Midbrain (tissue), 1 donor: ENCODE measurements at regions not wholly inside any gene's neighbourhood (a gene's known extent, or its start where the extent isn't known, plus 50 kb on each side); places are given as distances from the start of the nearest gene placed in this dataset.
"Not testable (repeated sequence)": the region's sequence is repeated elsewhere in the genome, so short reads cannot be mapped to it uniquely, and the experiment has no call there.

Source experiments
- DNase-seq: peaks from one replicate; lab custom pipeline; 2025; lab: John Stamatoyannopoulos, UW

GRCh38 chr2:84288293-84288692 is 170.8 kb downstream of the SUCLG1 start:
- DNase-seq, result no peak

DNA sequence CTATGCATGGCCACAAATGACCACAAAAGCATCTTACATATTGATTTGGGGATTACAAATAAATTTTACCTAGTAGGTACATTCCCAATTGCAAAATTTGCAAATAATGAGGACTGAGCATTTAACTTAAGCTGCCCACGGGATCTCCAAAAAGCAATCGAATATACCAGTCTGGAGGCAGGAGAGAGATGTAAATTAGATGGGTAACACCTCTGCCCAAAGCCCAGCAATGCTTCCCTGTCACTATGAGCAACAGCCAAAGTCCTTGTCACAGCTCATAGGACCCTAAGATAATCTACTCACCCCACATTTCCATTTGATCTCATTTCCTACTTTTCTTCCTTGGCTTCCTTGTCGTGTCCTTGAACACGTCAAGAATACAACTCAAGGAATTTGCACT is 172.2 kb downstream of the SUCLG1 start:
- DNase-seq, result no peak

- DNase-seq, result no peak
These were observed 173.9 kb downstream of the SUCLG1 start for GRCh38 chr2:84285056-84285747.

GRCh38 chr2:84283506-84283905 is 175.6 kb downstream of the SUCLG1 start:
- DNase-seq, result no peak

GRCh38 chr2:84281510-84281909 is 177.6 kb downstream of the SUCLG1 start:
- DNase-seq, result no peak

DNA sequence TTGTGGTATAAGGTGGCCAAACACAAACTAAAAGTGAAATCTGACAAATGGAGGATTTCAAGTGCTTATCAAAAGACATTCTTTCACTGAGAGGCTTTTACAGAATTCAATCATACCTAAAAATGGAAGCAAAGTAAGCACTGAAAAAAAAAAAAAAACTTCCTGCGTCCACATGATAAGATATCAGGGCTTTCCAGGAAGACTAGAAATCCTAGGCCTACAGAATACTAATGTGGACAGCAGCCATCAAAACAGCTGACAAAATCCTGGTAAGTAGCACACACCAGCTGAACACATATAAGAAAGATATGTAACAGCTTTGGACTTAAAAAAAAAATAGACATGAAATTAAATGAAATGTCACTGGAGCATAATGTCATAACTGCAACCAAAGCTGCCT is 178.2 kb downstream of the SUCLG1 start:
- DNase-seq, result no peak

GRCh38 chr2:84278386-84278785 is 180.7 kb downstream of the SUCLG1 start:
- DNase-seq, result no peak

- no peak for DNase-seq
These were observed 182.4 kb downstream of the SUCLG1 start for GRCh38 chr2:84276590-84277255.

- no peak for DNase-seq
These were observed 185.7 kb downstream of the SUCLG1 start for GRCh38 chr2:84273406-84273805.

DNA sequence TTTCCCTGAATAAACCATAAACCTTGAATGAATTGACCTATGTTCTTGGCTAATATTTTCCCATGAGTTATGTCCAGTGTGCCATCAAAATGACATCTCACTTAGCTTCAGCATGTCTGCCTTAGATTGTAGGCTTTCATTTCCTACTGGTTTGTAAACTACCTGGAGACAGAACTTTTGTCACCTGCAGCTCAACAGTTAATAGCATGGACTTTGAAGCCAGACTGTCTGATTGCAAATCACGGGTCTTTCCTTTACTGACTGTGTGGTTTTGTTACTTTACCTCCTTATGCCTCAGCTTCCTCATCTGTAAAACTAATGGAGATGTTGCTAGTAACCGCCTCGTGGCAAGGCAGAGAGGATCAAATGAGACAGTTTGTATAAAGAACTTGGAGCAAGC is 187.1 kb downstream of the SUCLG1 start:
- DNase-seq, result no peak

GRCh38 chr2:84257831-84258230 is 201.2 kb downstream of the SUCLG1 start:
- peak; percentile 36 for DNase-seq

DNA sequence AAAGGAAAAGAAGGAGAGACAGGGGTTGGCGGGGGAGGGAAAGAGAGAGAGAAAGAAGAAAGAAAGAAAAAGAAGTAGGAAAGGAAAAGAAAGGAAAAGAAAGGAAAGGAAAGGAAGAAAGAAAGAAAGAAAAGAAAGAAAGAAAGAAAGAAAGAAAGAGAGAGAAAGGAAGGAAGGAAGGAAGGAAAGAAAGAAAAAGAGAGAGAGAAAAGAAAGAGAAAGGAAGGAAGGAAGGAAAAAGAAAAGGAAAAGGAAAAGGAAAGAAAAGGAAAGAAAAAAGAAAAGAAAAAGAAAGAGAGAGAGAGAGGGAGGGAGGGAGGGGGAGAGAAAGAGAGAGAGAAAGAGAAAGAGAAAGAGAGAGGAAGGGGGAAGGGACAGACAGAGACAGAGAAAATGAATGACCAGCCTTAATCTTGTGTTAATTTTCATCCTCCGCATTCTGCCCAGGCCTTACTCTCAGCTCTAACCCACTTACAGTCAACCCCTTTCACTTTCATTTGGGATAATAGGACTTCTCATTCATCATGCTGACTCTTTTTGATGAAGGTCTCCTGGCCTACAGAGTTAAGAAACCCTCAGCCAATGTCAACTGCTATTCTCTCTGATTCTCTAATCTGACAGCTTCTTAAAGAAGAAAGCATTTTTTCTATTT is 207.3 kb downstream of the SUCLG1 start:
- no peak for DNase-seq

DNA sequence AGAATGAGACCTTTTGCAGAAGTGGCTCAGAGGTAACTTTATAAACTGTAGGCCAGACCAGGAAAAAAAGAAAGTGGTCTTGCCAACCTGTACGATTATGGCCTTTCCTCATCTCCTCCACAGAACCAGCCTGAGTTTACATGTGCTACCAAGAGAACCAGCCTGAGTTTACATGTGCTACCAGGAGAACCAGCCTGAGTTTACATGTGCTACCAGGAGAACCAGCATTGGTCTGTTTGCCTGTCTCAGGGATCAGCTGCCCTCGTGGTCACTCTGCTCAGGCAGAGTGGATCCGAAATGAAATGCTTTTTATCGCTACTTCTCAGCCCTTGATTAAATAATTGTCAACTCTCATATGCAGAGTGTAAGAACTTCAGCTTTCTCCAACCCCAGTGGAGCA is 209.9 kb downstream of the SUCLG1 start:
- no peak for DNase-seq

DNA sequence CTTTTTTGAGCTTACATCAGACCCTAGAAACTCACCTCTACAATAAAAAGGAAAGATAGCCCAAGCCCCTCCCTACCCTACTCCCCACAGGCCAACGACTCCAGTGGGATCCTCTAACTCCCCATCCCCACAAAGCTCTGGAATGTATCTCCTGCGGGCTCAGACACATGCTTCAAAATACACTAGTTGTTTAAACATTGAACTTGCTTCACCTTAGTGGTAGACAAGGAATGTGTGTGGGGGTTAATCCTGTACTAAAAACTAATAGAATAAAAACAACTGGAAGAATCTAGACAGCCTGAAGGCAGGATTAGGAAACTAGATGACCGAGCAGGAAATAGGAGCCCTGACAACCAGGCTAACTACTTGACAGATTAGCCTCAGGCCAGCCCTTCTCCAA is 211.5 kb downstream of the SUCLG1 start:
- DNase-seq, result no peak

DNA sequence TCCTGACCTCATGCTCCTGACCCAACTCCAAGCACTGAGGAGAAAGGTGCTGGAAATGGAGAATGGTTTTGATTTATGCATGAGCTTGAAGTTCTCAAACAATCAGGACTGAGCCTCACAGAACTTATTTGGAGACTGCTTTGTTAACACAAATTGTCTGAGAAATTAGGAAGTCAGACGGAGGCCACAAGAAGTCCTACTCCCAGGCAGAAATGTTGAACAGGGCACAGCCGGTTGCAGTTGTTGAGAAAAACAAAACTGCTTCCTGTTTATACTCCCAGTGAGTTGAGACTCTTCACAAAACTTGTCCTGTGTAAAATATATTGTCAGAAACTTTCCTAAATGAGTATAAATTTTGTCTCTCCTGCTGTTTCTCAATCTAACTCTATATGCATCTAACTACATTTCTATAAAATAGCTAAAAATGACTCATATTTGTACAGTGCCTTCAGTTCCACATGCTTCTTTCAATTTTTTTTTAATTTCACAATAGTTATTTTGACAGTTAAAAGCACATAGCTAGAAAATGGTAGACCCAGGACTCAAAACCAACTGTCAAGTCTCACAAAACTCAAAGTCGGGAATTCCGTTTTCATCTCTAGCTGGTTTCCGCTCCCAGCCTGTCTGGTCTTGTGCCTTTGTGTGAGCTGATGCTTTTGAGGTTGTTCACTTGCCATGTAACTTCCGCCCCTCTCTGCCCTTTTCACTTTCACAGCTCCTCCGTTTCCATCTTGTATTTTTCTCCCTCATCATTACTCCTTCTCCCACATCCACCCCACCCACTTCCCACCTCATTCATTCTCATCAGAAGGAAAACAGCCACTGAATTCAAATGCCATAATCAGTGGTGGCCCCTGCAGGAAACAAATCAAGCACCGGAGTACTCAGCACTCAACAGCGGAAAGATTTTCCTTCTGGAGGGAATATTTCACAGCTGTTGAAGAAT is 215.0 kb downstream of the SUCLG1 start:
- DNase-seq, result no peak

GRCh38 chr2:84238907-84239306 is 220.2 kb downstream of the SUCLG1 start:
- no peak for DNase-seq

DNA sequence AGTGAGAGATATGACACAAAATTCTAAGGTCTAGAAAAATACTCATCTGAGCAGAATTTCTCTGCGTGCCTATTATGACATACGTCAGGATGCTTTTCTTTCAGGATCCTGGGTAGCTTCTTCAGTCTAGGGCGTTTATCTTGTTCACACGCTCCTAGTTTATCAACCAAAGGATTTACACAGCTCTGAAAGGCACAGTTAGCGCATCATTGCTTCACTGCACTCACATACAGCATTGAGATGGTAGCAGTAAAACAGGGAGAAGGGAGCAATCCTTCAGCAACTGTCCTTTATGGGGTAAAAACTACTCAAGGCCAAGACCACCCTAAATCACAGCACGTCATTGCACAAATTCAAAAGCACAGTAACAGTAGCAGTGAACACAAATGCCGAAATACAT is 222.8 kb downstream of the SUCLG1 start:
- no peak for DNase-seq

DNA sequence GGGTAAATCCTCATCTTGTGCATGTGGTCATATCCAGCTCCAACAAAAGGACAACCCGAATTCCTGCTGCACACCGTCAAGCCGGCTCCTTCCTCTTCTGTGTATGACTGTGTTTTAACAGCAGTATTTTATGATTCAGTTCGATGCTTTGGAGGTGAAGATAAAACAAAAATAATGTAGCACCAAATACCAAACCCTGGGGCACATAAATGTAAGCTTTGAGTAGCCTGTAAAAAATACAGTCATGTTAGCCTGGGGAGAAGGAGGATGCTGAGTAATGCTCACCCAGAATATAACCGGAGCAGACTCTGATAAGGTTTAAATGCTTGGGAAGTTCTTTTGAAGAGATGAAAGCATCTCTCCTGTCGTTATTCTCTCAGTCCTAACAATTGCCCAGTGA is 225.0 kb downstream of the SUCLG1 start:
- DNase-seq, result no peak

- DNase-seq, result peak; percentile 79
These were observed 227.6 kb downstream of the SUCLG1 start for GRCh38 chr2:84231478-84231877.

- no peak for DNase-seq
These were observed 235.0 kb downstream of the SUCLG1 start for GRCh38 chr2:84224121-84224520.

GRCh38 chr2:84223191-84223590 is 235.9 kb downstream of the SUCLG1 start:
- no peak for DNase-seq

DNA sequence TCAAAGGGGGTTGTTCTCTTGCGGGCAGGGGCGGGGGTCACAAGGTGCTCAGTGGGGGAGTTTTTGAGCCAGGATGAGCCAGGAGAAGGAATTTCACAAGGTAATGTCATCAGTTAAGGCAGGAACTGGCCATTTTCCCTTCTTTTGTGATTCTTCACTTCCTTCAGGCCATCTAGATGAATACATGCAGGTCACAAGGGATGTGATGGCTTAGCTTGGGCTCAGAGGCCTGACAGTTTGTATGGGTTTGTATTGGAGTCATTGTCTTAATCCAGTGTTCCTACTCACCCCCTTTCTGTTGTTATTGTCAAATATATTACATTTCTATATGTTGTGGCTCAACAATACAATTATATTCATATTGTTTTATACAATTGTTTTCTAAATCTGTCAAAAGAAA is 238.0 kb downstream of the SUCLG1 start:
- not testable (repeated sequence) for DNase-seq
